ENCODE measurements at regions not wholly inside any gene's neighbourhood (a gene's known extent, or its start where the extent isn't known, plus 50 kb on each side); places are given as distances from the start of the nearest gene placed in this dataset.
A peak's percentile ranks its signal among the peaks of the same experiment; 100 is the strongest.

- no peak overlapping the region for H3K4me3 Mint-ChIP-seq (ENCODE audit: unreplicated experiment)
- TF ChIP-seq CTCF (IDR thresholded peaks at IDR 0.05), result no peak
- peaks cover 30% of the 10 kb centered on the region for H3K4me1 Mint-ChIP-seq (ENCODE audit: unreplicated experiment)
- no peak overlapping the region for H3K27ac Mint-ChIP-seq (ENCODE audit: unreplicated experiment)
- H3K36me3 Mint-ChIP-seq (ENCODE audit: unreplicated experiment), result no peaks in the 10 kb centered on the region
- no peak for DNase-seq (ENCODE audit: extremely low spot score, unreplicated experiment)
- no peaks in the 10 kb centered on the region for H3K27me3 Mint-ChIP-seq (ENCODE audit: unreplicated experiment)
- H3K9me3 Mint-ChIP-seq (ENCODE audit: unreplicated experiment), result no peaks in the 10 kb centered on the region
Measured at GRCh38 chr3:25350725-25351114, 77.3 kb upstream of the RARB start.

- peaks cover 33% of the 10 kb centered on the region for H3K4me1 Mint-ChIP-seq (ENCODE audit: unreplicated experiment)
- H3K27ac Mint-ChIP-seq (ENCODE audit: unreplicated experiment), result peak overlapping the region; percentile 77
- H3K27me3 Mint-ChIP-seq (ENCODE audit: unreplicated experiment), result no peaks in the 10 kb centered on the region
- no peak for TF ChIP-seq CTCF (IDR thresholded peaks at IDR 0.05)
- H3K36me3 Mint-ChIP-seq (ENCODE audit: unreplicated experiment), result peaks cover 2% of the 10 kb centered on the region
- DNase-seq (ENCODE audit: extremely low spot score, unreplicated experiment), result no peak
- peak overlapping the region; percentile 33 for H3K4me3 Mint-ChIP-seq (ENCODE audit: unreplicated experiment)
- H3K9me3 Mint-ChIP-seq (ENCODE audit: unreplicated experiment), result peaks cover 7% of the 10 kb centered on the region
Measured at GRCh38 chr3:25354071-25354470, 74.0 kb upstream of the RARB start.

GRCh38 chr3:25355034-25355885, 72.8 kb upstream of the RARB start:
- H3K27ac Mint-ChIP-seq (ENCODE audit: unreplicated experiment), result peak overlapping the region; percentile 77

GRCh38 chr3:25355998-25356397, 72.1 kb upstream of the RARB start:
- Mint-ChIP-seq H3K4me3 (ENCODE audit: unreplicated experiment) (no peak overlapping the region), H3K9me3 (ENCODE audit: unreplicated experiment) (peaks cover 16% of the 10 kb centered on the region), H3K4me1 (ENCODE audit: unreplicated experiment) (peaks cover 48% of the 10 kb centered on the region), H3K27me3 (ENCODE audit: unreplicated experiment) (no peaks in the 10 kb centered on the region), H3K27ac (ENCODE audit: unreplicated experiment) (peak overlapping the region; percentile 77), H3K36me3 (ENCODE audit: unreplicated experiment) (peaks cover 2% of the 10 kb centered on the region)
- DNase-seq (ENCODE audit: extremely low spot score, unreplicated experiment), result no peak
- no peak for TF ChIP-seq CTCF (IDR thresholded peaks at IDR 0.05)

More at GRCh38 chr3:25355034-25355885, 72.8 kb upstream of the RARB start:
- peaks cover 2% of the 10 kb centered on the region for H3K36me3 Mint-ChIP-seq (ENCODE audit: unreplicated experiment)
- H3K4me3 Mint-ChIP-seq (ENCODE audit: unreplicated experiment), result peak overlapping the region; percentile 39
- no peak for TF ChIP-seq CTCF (IDR thresholded peaks at IDR 0.05)
- H3K9me3 Mint-ChIP-seq (ENCODE audit: unreplicated experiment), result peaks cover 16% of the 10 kb centered on the region
- DNase-seq (ENCODE audit: extremely low spot score, unreplicated experiment), result no peak
- H3K27me3 Mint-ChIP-seq (ENCODE audit: unreplicated experiment), result no peaks in the 10 kb centered on the region
- H3K4me1 Mint-ChIP-seq (ENCODE audit: unreplicated experiment), result peaks cover 44% of the 10 kb centered on the region

- Mint-ChIP-seq H3K27ac (ENCODE audit: unreplicated experiment) (no peak overlapping the region), H3K36me3 (ENCODE audit: unreplicated experiment) (peaks cover 2% of the 10 kb centered on the region), H3K27me3 (ENCODE audit: unreplicated experiment) (no peaks in the 10 kb centered on the region), H3K9me3 (ENCODE audit: unreplicated experiment) (peaks cover 16% of the 10 kb centered on the region), H3K4me3 (ENCODE audit: unreplicated experiment) (no peak overlapping the region), H3K4me1 (ENCODE audit: unreplicated experiment) (peaks cover 20% of the 10 kb centered on the region)
- no peak for TF ChIP-seq CTCF (IDR thresholded peaks at IDR 0.05)
- no peak for DNase-seq (ENCODE audit: extremely low spot score, unreplicated experiment)
Measured at GRCh38 chr3:25362118-25362517, 65.9 kb upstream of the RARB start.

Data from osteocyte (in vitro differentiated cells).